T-cell (primary cell): ENCODE measurements at regions not wholly inside any gene's neighbourhood (a gene's known extent, or its start where the extent isn't known, plus 50 kb on each side); places are given as distances from the start of the nearest gene placed in this dataset.

Source experiments
- ATAC-seq, 4 experiments: fragments of 200-7000 bp in 3 of 4; fragments of 150-1000 bp in 1 of 4; cut with Tn5 transposase; replicated peaks in 1 of 4; 1 replicate in 3 of 4; 2 replicates in 1 of 4; pipeline ENCODE4 v1.10.0; 2021; ENCODE audit warnings: moderate library complexity in 3 of 4, mild to moderate bottlenecking in 2 of 4, moderate number of reproducible peaks in 1 of 4
- CTCF ChIA-PET, 2 donors: fragments of 300-600 bp; sonication (Branson Sonifier 250); formaldehyde crosslinking; loops; one replicate each; lab custom pipeline; 2022; ENCODE audit warnings: antibody characterized with exemption in 2 of 2; lab: Charles Lee
- POLR2A ChIA-PET, 2 donors: fragments of 300-600 bp; sonication (Branson Sonifier 250); formaldehyde crosslinking; loops; one replicate each; lab custom pipeline; 2022; ENCODE audit warnings: antibody characterized with exemption in 2 of 2; lab: Charles Lee
- DNase-seq, 35 experiments: peaks; one replicate each; pipeline versions ENCODE4 v3.0.0 to v3.0.0-alpha.2; 2013 to 2023
- H3K27ac ChIP-seq: one replicate; pipeline ENCODE4 v1.5.1; 2013; ENCODE audit warnings: low read length
- H3K27me3 ChIP-seq, 2 experiments: replicated peaks in 1 of 2; 1 replicate in 1 of 2; 2 replicates in 1 of 2; pipeline versions ENCODE4 v1.6.1 to v1.7.0; 2013; ENCODE audit warnings: low read length in 1 of 2, mixed read lengths in 1 of 2; ENCODE audit not compliant: control insufficient read depth in 2 of 2, insufficient read depth in 2 of 2; ENCODE audit errors: extremely low read depth in 1 of 2
- H3K36me3 ChIP-seq, 2 donors: 1 replicate in 1 of 2; 2 replicates in 1 of 2; pipeline versions ENCODE4 v1.6.1 to v1.7.0; 2013; ENCODE audit warnings: low read length in 1 of 2; ENCODE audit not compliant: control insufficient read depth in 2 of 2, insufficient read depth in 1 of 2; ENCODE audit errors: extremely low read depth in 1 of 2
- H3K4me1 ChIP-seq, 2 experiments: 1 replicate in 1 of 2; 2 replicates in 1 of 2; pipeline versions ENCODE4 v1.6.1 to v1.7.0; 2013; ENCODE audit warnings: low read length in 2 of 2, mixed read lengths in 1 of 2; ENCODE audit not compliant: insufficient read depth in 2 of 2, control insufficient read depth in 1 of 2; ENCODE audit errors: extremely low read depth in 1 of 2
- H3K4me3 ChIP-seq, 2 donors: 1 replicate in 1 of 2; 2 replicates in 1 of 2; pipeline versions ENCODE4 v1.5.1 to v1.7.0; 2013; ENCODE audit warnings: mild to moderate bottlenecking in 2 of 2, low read length in 1 of 2, moderate library complexity in 1 of 2; ENCODE audit not compliant: control insufficient read depth in 1 of 2; ENCODE audit errors: extremely low read depth in 1 of 2
- H3K9me3 ChIP-seq: 2 replicates; pipeline ENCODE4 v1.7.0; 2013
- H3K27ac Mint-ChIP-seq, 2 donors: one replicate each; pipeline ENCODE4 v1.8.0; 2020 to 2021; ENCODE audit warnings: mild to moderate bottlenecking in 2 of 2, mixed read lengths in 2 of 2
- H3K27me3 Mint-ChIP-seq, 2 donors: one replicate each; pipeline ENCODE4 v1.8.0; 2021 to 2022; ENCODE audit warnings: mixed read lengths in 2 of 2
- H3K36me3 Mint-ChIP-seq: one replicate; pipeline ENCODE4 v1.8.0; 2021; ENCODE audit warnings: mixed read lengths
- H3K4me1 Mint-ChIP-seq, 3 donors: one replicate each; pipeline ENCODE4 v1.8.0; 2020 to 2022; ENCODE audit warnings: mixed read lengths in 3 of 3, mild to moderate bottlenecking in 1 of 3
- H3K4me3 Mint-ChIP-seq, 3 donors: one replicate each; pipeline ENCODE4 v1.8.0; 2020 to 2022; ENCODE audit warnings: mild to moderate bottlenecking in 3 of 3, mixed read lengths in 3 of 3, moderate library complexity in 3 of 3
- H3K9me3 Mint-ChIP-seq, 3 donors: one replicate each; pipeline ENCODE4 v1.8.0; 2020 to 2022; ENCODE audit warnings: mixed read lengths in 3 of 3
- WGBS: methylation state at CpG from one replicate; pipeline ENCODE4 v1.1.5; 2013; ENCODE audit warnings: missing lambda C conversion rate; ENCODE audit not compliant: insufficient coverage; 5-methylcytosine and 5-hydroxymethylcytosine counted together

DNA sequence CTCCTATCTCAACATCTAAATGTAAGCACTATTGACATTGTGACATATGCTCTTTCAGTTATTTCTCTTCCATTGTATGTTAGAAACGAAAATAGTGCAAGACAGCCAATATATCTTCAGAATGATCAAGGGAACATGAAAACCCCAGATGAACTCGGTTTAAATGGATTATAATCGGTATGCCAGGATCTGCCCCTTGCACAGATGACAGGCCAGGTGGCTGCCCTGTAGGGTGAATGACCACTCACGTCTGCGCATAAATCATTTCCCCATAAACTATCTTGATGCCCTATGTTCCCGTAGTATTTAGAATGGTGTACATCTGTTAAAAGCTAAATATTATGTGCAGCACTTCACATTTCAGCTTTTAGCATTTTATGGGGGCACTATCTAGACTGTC, 69.7 kb upstream of the RANBP3L start:
- Histone ChIP-seq H3K4me3 (no peak overlapping the region), H3K27ac (no peak overlapping the region), H3K4me1 (no peaks in the 10 kb centered on the region), H3K9me3 (no peaks in the 10 kb centered on the region), H3K27me3 (peaks cover 0 to 5% of the 10 kb centered on the region in 2 experiments), H3K36me3 (no peaks in the 10 kb centered on the region)
- Mint-ChIP-seq H3K36me3 (no peaks in the 10 kb centered on the region), H3K27ac (no peak overlapping the region), H3K4me1 (peaks cover 0 to 6% (median 3%) of the 10 kb centered on the region in 3 donors), H3K9me3 (peaks cover 0 to 5% (median 0%) of the 10 kb centered on the region in 3 donors), H3K4me3 (no peak overlapping the region), H3K27me3 (peaks cover 0 to 7% of the 10 kb centered on the region in 2 donors)
- POLR2A ChIA-PET: no interaction called here
- CTCF ChIA-PET: no interaction called here
- ATAC-seq (no peak), DNase-seq (no peak)
- WGBS: no CpG with 5 or more reads among the region's 6 CpGs

- ChIA-PET POLR2A (no interaction called here), CTCF (no interaction called here)
- H3K4me1 Mint-ChIP-seq: no peaks in the 10 kb centered on the region
- no peaks in the 10 kb centered on the region for H3K4me1 ChIP-seq
- DNase-seq (peak in 1 of 35 experiments; percentile 28), ATAC-seq (no peak)
- peaks cover 2 to 7% of the 10 kb centered on the region in 2 donors for H3K27me3 Mint-ChIP-seq
- H3K36me3 Mint-ChIP-seq: no peaks in the 10 kb centered on the region
- no peak overlapping the region for H3K4me3 ChIP-seq
- H3K9me3 ChIP-seq: no peaks in the 10 kb centered on the region
- no peak overlapping the region for H3K27ac ChIP-seq
- H3K27ac Mint-ChIP-seq: no peak overlapping the region
- H3K27me3 ChIP-seq: peaks cover 0 to 5% of the 10 kb centered on the region in 2 experiments
- 88% methylated on average over 8 of the region's 8 CpGs for WGBS
- H3K9me3 Mint-ChIP-seq: peaks cover 0 to 5% (median 0%) of the 10 kb centered on the region in 3 donors
- H3K4me3 Mint-ChIP-seq: no peak overlapping the region
- no peaks in the 10 kb centered on the region for H3K36me3 ChIP-seq
Observed at GRCh38 chr5:36373527-36374086, 71.9 kb upstream of the RANBP3L start.

GRCh38 chr5:36374266-36374862, 72.7 kb upstream of the RANBP3L start:
- ChIA-PET CTCF (no interaction called here), POLR2A (no interaction called here)
- no peaks in the 10 kb centered on the region for H3K4me1 Mint-ChIP-seq
- Histone ChIP-seq H3K9me3 (no peaks in the 10 kb centered on the region), H3K4me1 (no peaks in the 10 kb centered on the region), H3K27ac (no peak overlapping the region), H3K27me3 (peaks cover 0 to 9% of the 10 kb centered on the region in 2 experiments), H3K4me3 (no peak overlapping the region), H3K36me3 (no peaks in the 10 kb centered on the region)
- peaks cover 3 to 7% of the 10 kb centered on the region in 2 donors for H3K27me3 Mint-ChIP-seq
- H3K4me3 Mint-ChIP-seq: no peak overlapping the region
- ATAC-seq (no peak), DNase-seq (no peak)
- 100% methylated on average over 1 of the region's 3 CpGs for WGBS
- H3K9me3 Mint-ChIP-seq: peaks cover 0 to 5% (median 0%) of the 10 kb centered on the region in 3 donors
- no peaks in the 10 kb centered on the region for H3K36me3 Mint-ChIP-seq
- no peak overlapping the region for H3K27ac Mint-ChIP-seq

DNA sequence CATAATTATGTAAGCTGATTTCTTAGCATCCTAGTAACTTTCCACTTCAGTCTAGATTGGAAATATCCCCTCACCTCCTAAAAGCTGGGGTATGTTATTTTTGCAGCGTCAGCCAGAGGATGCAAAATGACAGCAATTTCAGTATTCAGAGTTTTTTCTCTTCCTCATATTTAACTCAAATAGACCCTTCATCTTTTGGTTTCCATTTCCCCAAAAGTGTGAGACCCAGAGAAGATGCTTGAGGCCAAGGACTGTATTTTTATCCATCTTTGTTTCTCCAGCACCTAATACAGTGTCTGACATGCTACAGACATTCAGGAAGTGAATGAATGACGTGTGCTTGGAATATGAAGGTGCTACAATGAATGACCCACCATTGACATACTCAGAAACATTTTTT, 75.5 kb upstream of the RANBP3L start:
- ATAC-seq: no peak
- no peaks in the 10 kb centered on the region for H3K4me1 Mint-ChIP-seq
- no CpG with 5 or more reads among the region's 2 CpGs for WGBS
- peaks cover 3 to 7% of the 10 kb centered on the region in 2 donors for H3K27me3 Mint-ChIP-seq
- H3K9me3 Mint-ChIP-seq: no peaks in the 10 kb centered on the region
- Histone ChIP-seq H3K36me3 (no peaks in the 10 kb centered on the region), H3K9me3 (no peaks in the 10 kb centered on the region), H3K4me3 (no peak overlapping the region), H3K4me1 (no peaks in the 10 kb centered on the region), H3K27ac (no peak overlapping the region), H3K27me3 (peaks cover 0 to 11% of the 10 kb centered on the region in 2 experiments)
- no peak overlapping the region for H3K27ac Mint-ChIP-seq
- ChIA-PET CTCF (no interaction called here), POLR2A (interaction anchor here in 1 of 2 donors (0.6 kb wide), 1 partner anchor 372 kb away, joined by 4 read pairs; no protein-coding TSS in a partner anchor)
- H3K36me3 Mint-ChIP-seq: no peaks in the 10 kb centered on the region
- no peak for DNase-seq
- no peak overlapping the region for H3K4me3 Mint-ChIP-seq

- no peaks in the 10 kb centered on the region for H3K4me1 Mint-ChIP-seq
Observed at GRCh38 chr5:36378551-36378950, 76.8 kb upstream of the RANBP3L start.

GRCh38 chr5:36382890-36383289, 81.2 kb upstream of the RANBP3L start:
- Histone ChIP-seq H3K4me3 (no peak overlapping the region), H3K27me3 (peaks cover 0 to 10% of the 10 kb centered on the region in 2 experiments), H3K36me3 (no peaks in the 10 kb centered on the region), H3K4me1 (no peaks in the 10 kb centered on the region), H3K9me3 (no peaks in the 10 kb centered on the region), H3K27ac (no peak overlapping the region)
- Mint-ChIP-seq H3K4me3 (no peak overlapping the region), H3K36me3 (no peaks in the 10 kb centered on the region), H3K4me1 (no peaks in the 10 kb centered on the region), H3K27me3 (peaks cover 3 to 5% of the 10 kb centered on the region in 2 donors), H3K27ac (no peak overlapping the region), H3K9me3 (no peaks in the 10 kb centered on the region)
- DNase-seq (no peak), ATAC-seq (no peak)
- ChIA-PET POLR2A (no interaction called here), CTCF (interaction anchor here in 1 of 2 donors (0.7 kb wide), 1 partner anchor 9 kb away, joined by 9 read pairs; no protein-coding TSS in a partner anchor)
- 40% methylated on average over 1 of the region's 2 CpGs for WGBS

More at GRCh38 chr5:36378551-36378950, 76.8 kb upstream of the RANBP3L start:
- Histone ChIP-seq H3K36me3 (no peaks in the 10 kb centered on the region), H3K9me3 (no peaks in the 10 kb centered on the region), H3K4me1 (no peaks in the 10 kb centered on the region), H3K4me3 (no peak overlapping the region), H3K27ac (no peak overlapping the region), H3K27me3 (peaks cover 0 to 11% of the 10 kb centered on the region in 2 experiments)
- H3K27ac Mint-ChIP-seq: no peak overlapping the region
- H3K27me3 Mint-ChIP-seq: peaks cover 3 to 5% of the 10 kb centered on the region in 2 donors
- ATAC-seq (no peak), DNase-seq (no peak)
- H3K9me3 Mint-ChIP-seq: no peaks in the 10 kb centered on the region
- H3K4me3 Mint-ChIP-seq: no peak overlapping the region
- no peaks in the 10 kb centered on the region for H3K36me3 Mint-ChIP-seq
- ChIA-PET POLR2A (no interaction called here), CTCF (no interaction called here)
- WGBS: 82% methylated on average over 1 of the region's 1 CpG
